Duodenal mucosa (tissue), 2 donors: ENCODE measurements at regions not wholly inside any gene's neighbourhood (a gene's known extent, or its start where the extent isn't known, plus 50 kb on each side); places are given as distances from the start of the nearest gene placed in this dataset.

Experiments
- H3K27ac ChIP-seq: one replicate; pipeline ENCODE4 v1.7.0; 2013; ENCODE audit warnings: low read depth, low read length
- H3K27me3 ChIP-seq, 2 donors: one replicate each; pipeline ENCODE4 v1.7.0; 2013; ENCODE audit warnings: low read length in 2 of 2, control low read depth in 1 of 2; ENCODE audit not compliant: insufficient read depth in 2 of 2, control insufficient read depth in 1 of 2
- H3K36me3 ChIP-seq, 2 donors: one replicate each; pipeline ENCODE4 v1.7.0; 2013; ENCODE audit warnings: low read length in 2 of 2, control low read depth in 1 of 2; ENCODE audit not compliant: insufficient read depth in 2 of 2, control insufficient read depth in 1 of 2
- H3K4me1 ChIP-seq, 2 donors: one replicate each; pipeline ENCODE4 v1.7.0; 2013; ENCODE audit warnings: low read length in 2 of 2, control low read depth in 1 of 2; ENCODE audit not compliant: insufficient read depth in 2 of 2, control insufficient read depth in 1 of 2
- H3K4me3 ChIP-seq, 2 donors: one replicate each; pipeline ENCODE4 v1.7.0; 2013; ENCODE audit warnings: low read length in 2 of 2, low read depth in 1 of 2
- H3K9ac ChIP-seq, 2 donors: one replicate each; pipeline ENCODE4 v1.7.0; 2013; ENCODE audit warnings: low read length in 2 of 2, low read depth in 1 of 2
- H3K9me3 ChIP-seq, 2 donors: one replicate each; pipeline ENCODE4 v1.7.0; 2013; ENCODE audit warnings: low read length in 2 of 2, control low read depth in 1 of 2; ENCODE audit not compliant: control insufficient read depth in 1 of 2

DNA sequence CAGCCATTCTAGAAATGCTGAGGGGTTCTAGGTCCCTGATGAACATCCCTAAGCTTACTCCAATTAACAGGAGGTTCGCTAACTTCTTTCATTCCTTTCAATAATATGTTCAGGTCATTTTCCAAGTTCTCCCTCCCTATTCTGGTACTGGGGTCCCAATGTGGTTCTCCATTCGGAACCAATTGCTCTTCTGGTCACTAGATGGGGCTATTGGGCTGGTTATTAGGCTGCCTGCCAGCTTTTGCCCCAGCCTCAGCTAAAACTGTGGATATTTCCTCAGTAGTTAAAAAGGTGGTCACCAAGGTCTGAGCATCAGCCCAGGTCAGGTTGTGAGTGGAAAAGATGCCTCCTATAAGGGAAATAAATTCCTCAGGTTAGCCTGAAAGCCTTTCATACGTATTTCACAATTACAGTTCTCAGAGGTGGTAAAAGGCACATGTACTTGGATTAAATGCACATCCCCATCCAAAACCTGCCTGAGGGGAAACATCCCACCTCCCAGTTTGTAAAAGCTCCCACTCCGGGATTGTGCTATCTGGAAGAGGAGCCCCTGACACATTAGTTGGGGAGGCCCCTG, 161.1 kb upstream of the CCDC179 start:
- no peak overlapping the region for H3K27ac ChIP-seq
- H3K27me3 ChIP-seq, result no peaks in the 10 kb centered on the region
- no peaks in the 10 kb centered on the region for H3K9me3 ChIP-seq
- H3K4me3 ChIP-seq, result no peak overlapping the region
- peaks cover 5 to 7% of the 10 kb centered on the region in 2 donors for H3K4me1 ChIP-seq
- no peak overlapping the region for H3K9ac ChIP-seq
- H3K36me3 ChIP-seq, result no peaks in the 10 kb centered on the region

DNA sequence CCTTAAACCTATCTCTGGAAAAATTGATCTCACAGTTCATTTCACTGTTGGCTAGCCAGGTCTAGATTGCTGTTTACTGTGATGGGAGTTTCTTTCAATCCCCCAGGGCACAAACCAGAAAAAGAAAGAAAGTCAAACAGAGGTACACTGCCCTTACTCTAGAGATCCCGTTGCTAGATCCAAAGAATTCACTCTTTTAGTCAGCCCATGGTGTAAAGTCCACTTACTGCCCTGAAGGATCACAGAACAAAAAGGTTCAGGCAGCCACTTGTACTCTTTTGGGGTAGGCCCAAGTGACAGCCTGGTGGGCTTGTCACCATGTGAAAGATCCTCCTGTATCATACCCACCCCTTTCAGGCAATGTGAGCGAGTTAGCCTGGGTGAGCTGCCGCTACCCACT, 162.6 kb upstream of the CCDC179 start:
- no peaks in the 10 kb centered on the region for H3K27me3 ChIP-seq
- H3K9me3 ChIP-seq, result no peaks in the 10 kb centered on the region
- no peak overlapping the region for H3K9ac ChIP-seq
- H3K27ac ChIP-seq, result no peak overlapping the region
- no peaks in the 10 kb centered on the region for H3K36me3 ChIP-seq
- peaks cover 3 to 5% of the 10 kb centered on the region in 2 donors for H3K4me1 ChIP-seq
- H3K4me3 ChIP-seq, result no peak overlapping the region

DNA sequence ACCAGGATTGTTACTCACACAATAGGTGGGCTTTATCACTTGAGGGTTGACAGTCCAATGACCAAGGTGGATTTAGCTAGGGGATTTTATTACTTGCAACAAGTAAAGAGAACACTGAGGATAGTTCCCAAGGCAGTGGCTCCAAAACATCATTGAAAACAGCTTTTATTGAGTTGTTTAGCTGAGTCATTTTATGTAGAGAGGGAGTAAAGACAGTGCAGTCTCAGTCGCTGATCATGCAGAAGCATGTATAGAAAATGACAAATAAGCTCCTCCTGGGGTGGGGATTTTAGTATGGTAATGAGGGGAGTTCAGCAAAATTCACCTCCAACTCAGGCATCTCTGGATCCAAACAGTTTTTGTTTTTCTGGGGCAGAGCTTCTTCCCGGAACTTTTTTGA, 163.0 kb upstream of the CCDC179 start:
- H3K27ac ChIP-seq, result no peak overlapping the region
- H3K4me3 ChIP-seq, result no peak overlapping the region
- H3K4me1 ChIP-seq, result peaks cover 3 to 5% of the 10 kb centered on the region in 2 donors
- no peaks in the 10 kb centered on the region for H3K36me3 ChIP-seq
- H3K9ac ChIP-seq, result no peak overlapping the region
- H3K27me3 ChIP-seq, result no peaks in the 10 kb centered on the region
- no peaks in the 10 kb centered on the region for H3K9me3 ChIP-seq

DNA sequence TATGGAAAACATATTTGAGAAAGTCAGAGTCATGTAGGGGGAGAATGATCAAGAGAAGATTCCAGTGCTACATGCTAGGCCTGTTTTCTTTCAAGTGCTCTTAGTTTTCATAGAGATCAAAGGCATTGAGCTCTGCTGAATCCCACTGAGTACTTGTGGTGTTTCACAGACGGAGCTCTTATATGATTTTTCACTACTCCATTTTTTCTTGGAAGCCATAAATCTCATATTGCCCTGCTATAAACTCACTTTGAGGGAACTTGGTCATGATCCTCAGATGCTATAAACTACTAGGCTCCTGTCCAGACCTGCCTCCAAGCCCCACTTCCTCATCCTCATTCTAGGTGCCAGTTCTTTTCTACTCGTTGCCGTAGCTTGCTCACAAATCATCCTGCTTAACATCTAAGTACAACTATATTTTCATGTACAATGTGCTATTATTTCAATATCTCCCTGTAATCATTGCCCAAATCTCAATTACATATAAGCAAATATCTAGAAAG, 180.8 kb upstream of the CCDC179 start:
- Histone ChIP-seq H3K4me3 (no peak overlapping the region), H3K4me1 (no peaks in the 10 kb centered on the region), H3K36me3 (no peaks in the 10 kb centered on the region), H3K27me3 (no peaks in the 10 kb centered on the region), H3K9ac (no peak overlapping the region), H3K9me3 (no peaks in the 10 kb centered on the region), H3K27ac (no peak overlapping the region)

DNA sequence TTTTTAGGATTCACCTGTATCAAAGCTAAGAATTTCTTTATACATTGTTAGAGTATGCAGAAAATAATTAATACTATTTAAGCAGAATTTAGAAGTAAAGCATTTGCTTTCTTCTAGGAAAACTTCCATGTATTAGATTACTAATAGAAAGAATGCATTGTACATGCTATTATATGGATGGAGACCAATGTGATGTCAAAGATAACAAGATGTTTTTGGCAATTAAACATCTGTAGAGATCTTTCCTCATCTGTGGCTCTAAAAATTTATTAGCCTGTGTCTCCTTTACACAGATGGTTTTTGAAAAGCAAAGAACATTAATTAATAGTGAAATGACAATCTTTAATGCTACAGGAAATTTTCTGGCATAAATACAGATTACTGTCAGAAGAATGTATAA, 198.4 kb upstream of the CCDC179 start:
- no peak overlapping the region for H3K27ac ChIP-seq
- no peak overlapping the region for H3K4me3 ChIP-seq

DNA sequence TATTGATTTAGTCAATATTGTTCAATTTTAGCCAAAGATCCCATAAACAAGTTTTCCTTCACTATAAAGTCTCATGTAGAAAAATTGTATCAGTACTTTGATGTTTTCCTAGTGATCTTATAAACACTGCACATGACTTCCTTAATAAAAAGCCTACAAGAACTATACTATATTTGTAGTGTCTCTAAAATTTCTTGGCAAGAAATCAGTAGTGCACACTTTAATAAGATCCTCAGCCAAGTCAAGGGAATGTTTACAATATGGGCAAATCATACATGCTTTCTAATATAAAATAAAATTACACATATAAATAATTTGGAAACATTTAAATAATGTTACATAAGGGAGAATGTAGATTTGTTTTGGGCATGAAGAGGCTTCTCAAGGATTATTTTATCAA, 203.0 kb upstream of the CCDC179 start:
- Histone ChIP-seq H3K9me3 (no peaks in the 10 kb centered on the region), H3K4me1 (no peaks in the 10 kb centered on the region), H3K9ac (no peak overlapping the region), H3K27ac (no peak overlapping the region), H3K27me3 (no peaks in the 10 kb centered on the region), H3K36me3 (no peaks in the 10 kb centered on the region), H3K4me3 (no peak overlapping the region)

More for the DNA sequence above, 198.4 kb upstream of the CCDC179 start:
- H3K9ac ChIP-seq, result no peak overlapping the region
- no peaks in the 10 kb centered on the region for H3K36me3 ChIP-seq
- no peaks in the 10 kb centered on the region for H3K27me3 ChIP-seq
- no peaks in the 10 kb centered on the region for H3K4me1 ChIP-seq
- no peaks in the 10 kb centered on the region for H3K9me3 ChIP-seq

DNA sequence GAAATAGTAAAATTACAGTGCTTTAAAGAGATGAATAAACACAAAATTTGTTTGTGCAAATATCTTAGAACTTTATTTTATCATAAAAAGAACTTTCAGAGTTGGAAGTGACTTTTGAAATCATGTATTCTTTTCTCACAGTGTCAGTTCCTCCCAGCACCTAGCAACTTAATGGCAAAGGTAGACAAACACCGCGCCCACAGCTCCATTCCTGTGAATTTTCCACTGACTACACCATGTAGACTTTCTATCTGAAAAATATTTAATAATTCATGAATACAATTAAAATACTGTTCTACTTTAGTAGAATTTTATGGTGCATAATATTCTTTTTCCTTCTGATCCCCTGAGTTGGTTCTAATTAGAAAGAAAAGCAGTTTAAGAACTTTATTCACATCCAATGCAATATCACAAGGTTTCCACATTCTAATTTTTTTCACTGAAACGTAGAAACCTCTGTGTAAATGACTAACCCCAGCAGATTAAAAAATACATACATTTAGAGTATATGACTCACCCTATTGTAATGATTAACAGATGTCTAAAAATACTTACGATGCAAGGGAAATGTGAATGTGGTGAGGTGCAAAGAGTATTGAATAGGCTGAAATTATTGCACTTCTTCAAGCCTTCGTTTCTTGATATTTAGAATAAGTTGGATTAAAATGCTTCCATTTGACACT, 218.2 kb upstream of the CCDC179 start:
- H3K27me3 ChIP-seq, result no peaks in the 10 kb centered on the region
- no peaks in the 10 kb centered on the region for H3K9me3 ChIP-seq
- no peak overlapping the region for H3K4me3 ChIP-seq
- no peaks in the 10 kb centered on the region for H3K4me1 ChIP-seq
- H3K36me3 ChIP-seq, result no peaks in the 10 kb centered on the region
- H3K27ac ChIP-seq, result no peak overlapping the region
- no peak overlapping the region for H3K9ac ChIP-seq

DNA sequence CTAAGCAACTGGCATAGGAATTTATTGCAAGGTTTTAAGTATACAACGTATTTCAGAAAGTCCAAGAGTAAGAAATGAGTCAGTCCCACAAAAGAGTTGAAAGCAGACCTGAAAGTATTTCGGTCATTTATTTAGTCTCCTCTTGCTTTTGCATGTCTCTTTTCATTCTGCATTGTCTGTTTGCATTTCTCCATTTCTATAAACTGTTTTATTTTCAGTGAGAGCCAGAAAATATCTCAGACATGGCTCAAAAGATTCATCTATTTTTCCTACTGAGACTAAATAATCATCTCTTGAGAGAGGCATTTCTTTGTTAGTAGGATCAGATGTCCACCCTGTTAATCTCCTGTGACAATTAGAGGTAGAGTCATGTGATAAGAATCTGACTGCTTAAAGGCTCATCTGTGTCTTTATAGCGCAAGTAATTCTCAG, 219.1 kb upstream of the CCDC179 start:
- H3K27me3 ChIP-seq, result no peaks in the 10 kb centered on the region
- no peaks in the 10 kb centered on the region for H3K36me3 ChIP-seq
- no peak overlapping the region for H3K4me3 ChIP-seq
- H3K9me3 ChIP-seq, result no peaks in the 10 kb centered on the region
- H3K4me1 ChIP-seq, result no peaks in the 10 kb centered on the region
- no peak overlapping the region for H3K9ac ChIP-seq
- H3K27ac ChIP-seq, result no peak overlapping the region

DNA sequence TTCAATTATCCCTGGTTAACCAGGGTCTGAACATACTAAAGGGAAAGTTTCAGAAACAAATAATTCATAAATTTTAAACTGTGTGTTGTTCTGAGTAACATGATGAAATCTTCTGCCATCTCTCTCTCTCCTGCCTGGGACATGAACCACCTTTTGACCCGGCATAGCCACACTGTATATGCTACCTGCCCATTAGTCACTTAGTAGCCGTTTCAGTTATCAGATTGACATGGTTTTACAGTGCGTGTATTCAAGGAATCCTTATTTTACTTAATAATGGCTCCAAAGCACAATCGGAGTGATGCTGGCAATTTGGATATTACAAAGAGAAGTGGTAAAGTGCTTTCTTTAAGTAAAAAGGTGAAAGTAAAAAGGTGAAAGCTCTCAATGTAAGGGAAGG, 227.1 kb upstream of the CCDC179 start:
- H3K4me1 ChIP-seq, result no peaks in the 10 kb centered on the region
- H3K9ac ChIP-seq, result no peak overlapping the region
- H3K4me3 ChIP-seq, result no peak overlapping the region
- H3K27ac ChIP-seq, result no peak overlapping the region
- H3K9me3 ChIP-seq, result no peaks in the 10 kb centered on the region
- no peaks in the 10 kb centered on the region for H3K36me3 ChIP-seq
- H3K27me3 ChIP-seq, result no peaks in the 10 kb centered on the region

DNA sequence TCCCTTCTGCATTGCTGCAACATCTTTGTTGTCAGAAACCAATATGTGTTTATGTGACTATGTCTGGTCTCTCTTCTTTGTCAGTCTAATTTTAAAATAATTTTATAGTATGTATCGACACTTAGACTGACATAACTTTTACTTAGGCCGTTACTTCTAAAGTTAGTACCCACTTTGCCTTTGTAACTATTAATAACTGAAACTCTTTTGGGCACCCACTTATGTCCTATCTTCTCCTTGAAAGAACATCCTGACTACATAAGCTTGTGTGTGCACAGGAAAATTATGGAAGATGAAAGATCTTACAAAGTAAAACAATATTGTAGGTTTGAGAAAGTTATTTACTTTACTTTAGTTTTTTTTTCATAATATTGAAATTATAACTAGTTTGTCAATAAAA, 230.4 kb upstream of the CCDC179 start:
- Histone ChIP-seq H3K9me3 (no peaks in the 10 kb centered on the region), H3K4me3 (no peak overlapping the region), H3K27me3 (no peaks in the 10 kb centered on the region), H3K27ac (no peak overlapping the region), H3K4me1 (no peaks in the 10 kb centered on the region), H3K36me3 (no peaks in the 10 kb centered on the region), H3K9ac (no peak overlapping the region)
